ENCODE measurements at regions not wholly inside any gene's neighbourhood (a gene's known extent, or its start where the extent isn't known, plus 50 kb on each side); places are given as distances from the start of the nearest gene placed in this dataset.

DNA sequence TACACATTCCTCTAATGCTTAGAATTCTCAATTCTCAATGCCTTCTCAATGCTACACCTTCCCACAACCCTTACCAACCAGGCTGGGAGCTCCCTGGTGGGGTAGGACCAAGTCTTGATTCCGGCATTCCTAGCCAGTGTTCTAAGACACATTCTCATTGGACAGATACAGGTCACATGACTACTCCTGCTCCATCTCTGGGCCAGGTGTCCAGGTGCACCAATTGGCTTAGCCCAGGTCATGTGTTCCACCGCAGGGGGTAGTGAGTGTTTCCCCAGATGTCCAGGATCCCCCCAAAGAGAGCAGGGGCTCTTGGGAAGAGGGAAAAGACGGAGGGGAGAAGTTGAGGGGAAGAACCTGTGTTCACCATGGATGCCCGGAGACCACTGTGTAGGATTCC lies 58.7 kb upstream of the MLN start:
- no peak for DNase-seq

DNA sequence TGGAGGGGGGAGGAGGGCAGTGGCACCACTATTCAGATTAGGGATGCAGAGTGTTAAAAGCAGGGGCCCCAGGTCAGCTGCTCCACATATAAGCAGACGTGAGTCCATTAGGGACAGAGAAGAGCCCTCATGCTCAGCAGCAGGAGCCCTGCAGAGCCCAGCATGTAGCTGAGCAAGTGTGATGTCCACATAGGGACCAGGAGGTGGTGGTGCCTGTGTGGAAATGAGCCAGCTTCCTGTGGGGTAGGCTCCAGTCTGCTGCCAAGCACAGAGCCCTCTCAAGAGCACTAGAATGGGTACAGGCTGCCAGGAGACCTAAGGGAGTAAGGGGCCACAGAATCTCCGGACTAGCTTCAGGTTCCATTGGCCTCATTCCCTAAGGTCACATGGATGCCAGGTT lies 57.9 kb upstream of the MLN start:
- no peak for DNase-seq

DNA sequence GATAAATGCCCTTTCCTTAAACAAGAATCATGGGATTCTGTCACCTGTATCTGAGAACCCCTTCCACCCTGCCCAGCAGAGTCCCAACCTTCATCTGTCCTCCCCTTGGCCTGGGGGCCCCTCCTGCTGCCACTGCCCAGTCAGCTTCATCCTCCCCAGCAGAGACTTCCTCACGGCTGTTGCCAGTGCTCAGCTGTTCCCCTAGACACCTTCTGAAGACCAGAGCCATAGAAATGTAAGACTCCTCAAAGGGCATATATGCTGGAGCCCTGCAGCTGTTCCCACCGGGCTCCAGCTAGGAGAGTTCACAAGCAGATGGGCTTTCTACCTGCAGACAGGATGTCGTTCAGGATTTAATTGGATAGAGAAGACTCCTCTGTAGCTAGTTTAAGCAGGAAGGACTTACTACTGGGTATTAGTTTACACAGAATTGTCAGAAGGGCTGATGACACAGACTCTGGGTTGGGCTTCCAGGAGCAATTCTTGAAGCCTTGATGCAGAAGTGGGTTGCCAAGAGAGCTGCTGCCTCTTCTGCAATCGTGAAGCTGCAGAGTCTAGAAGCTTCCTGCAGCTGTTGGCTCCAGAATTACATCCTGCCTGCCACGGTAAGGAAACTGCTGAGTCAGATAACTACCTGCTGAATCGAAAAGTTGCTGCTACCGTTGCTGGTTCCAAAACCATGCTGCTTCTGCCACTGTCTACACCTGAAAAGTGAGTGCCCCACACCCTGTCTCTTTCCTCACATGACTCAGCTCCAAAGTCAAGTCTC lies 57.1 kb upstream of the MLN start:
- no peak for DNase-seq

- no peak for DNase-seq
Observed at GRCh38 chr6:33860006-33860405, 56.2 kb upstream of the MLN start.

DNA sequence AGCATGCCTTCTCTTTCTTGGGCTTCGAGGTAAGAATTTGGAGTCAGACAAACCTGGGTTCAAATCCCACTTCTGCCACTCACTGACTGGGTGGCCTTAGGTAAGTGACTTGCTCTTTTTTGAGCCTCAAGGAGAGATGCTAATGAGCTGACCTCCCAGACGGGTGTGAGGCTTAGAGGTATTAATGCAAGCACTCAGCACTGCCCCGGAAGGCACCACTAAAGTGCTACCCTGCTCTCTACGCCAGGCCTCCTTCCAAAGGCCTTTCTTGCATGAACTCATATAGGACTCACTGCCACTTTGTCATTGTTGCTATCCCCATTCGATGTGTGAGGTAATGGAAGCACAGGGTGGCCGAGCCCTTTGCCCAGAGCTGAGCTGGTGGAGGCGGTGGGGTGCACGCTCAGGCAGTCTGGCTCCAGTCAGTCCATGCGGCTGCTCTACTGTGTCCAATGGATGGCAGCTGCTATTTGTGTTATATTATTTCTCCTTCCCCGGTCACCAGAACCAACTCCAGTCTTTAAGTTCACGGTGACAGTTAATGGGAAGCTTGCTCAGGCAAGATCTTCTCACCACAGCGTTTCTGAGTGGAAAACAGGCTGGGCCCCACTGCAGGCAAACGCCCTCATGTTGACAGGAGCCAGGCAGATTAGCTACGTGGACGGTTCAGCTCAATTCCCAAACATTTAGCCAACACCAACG lies 55.2 kb upstream of the MLN start:
- no peak for DNase-seq

GRCh38 chr6:33857932-33858475 lies 54.2 kb upstream of the MLN start:
- no peak for DNase-seq

GRCh38 chr6:33857093-33857931 lies 53.5 kb upstream of the MLN start:
- DNase-seq: no peak

GRCh38 chr6:33856655-33857054 lies 52.9 kb upstream of the MLN start:
- peak; percentile 70 for DNase-seq

- no peak for DNase-seq
Observed at GRCh38 chr6:33856031-33856590, 52.3 kb upstream of the MLN start.

GRCh38 chr6:33854572-33855030 lies 50.8 kb upstream of the MLN start:
- DNase-seq: no peak

GRCh38 chr6:33853736-33854135 lies 49.9 kb upstream of the MLN start:
- DNase-seq: no peak
